ENCODE measurements at regions not wholly inside any gene's neighbourhood (a gene's known extent, or its start where the extent isn't known, plus 50 kb on each side); places are given as distances from the start of the nearest gene placed in this dataset.
"Not testable (repeated sequence)": the region's sequence is repeated elsewhere in the genome, so short reads cannot be mapped to it uniquely, and the experiment has no call there.

DNA sequence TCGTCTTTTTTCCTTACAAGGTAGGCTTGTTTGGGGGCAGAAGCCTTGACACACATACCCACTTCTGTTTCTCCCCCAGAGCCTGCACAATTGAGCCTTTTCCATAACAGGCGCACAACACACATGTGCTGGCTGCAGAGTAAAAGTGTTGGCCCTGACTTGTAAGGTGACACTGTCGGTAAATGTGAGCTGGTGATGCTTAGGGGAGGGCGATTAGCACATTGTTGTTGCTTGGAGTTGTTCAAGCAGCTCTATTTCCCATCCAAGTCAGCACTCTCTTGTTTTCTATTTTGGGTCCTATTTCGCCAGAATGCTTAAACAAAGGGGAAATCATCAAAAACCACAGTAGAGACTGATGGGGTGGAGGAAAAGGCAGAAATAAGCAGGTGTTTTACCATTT, 51.9 kb upstream of the PTPRJ start:
- no peak overlapping the region for H3K4me3 Mint-ChIP-seq
- DNase-seq = no peak
- H3K9me3 Mint-ChIP-seq = no peaks in the 10 kb centered on the region
- no peaks in the 10 kb centered on the region for H3K27me3 Mint-ChIP-seq
- H3K4me1 Mint-ChIP-seq = peaks cover 18% of the 10 kb centered on the region
- H3K36me3 Mint-ChIP-seq (ENCODE audit: low read depth) = no peaks in the 10 kb centered on the region
- H3K27ac Mint-ChIP-seq = peak overlapping the region; percentile 4
- intact Hi-C loops (cut with micrococcal nuclease) = no loop called here

GRCh38 chr11:47924184-47924691, 56.1 kb upstream of the PTPRJ start:
- intact Hi-C loops (cut with micrococcal nuclease) = no loop called here
- no peak for DNase-seq
- no peaks in the 10 kb centered on the region for H3K36me3 Mint-ChIP-seq (ENCODE audit: low read depth)
- H3K4me3 Mint-ChIP-seq = peak overlapping the region; percentile 24
- peak overlapping the region; percentile 77 for H3K27ac Mint-ChIP-seq
- peaks cover 39% of the 10 kb centered on the region for H3K4me1 Mint-ChIP-seq
- H3K9me3 Mint-ChIP-seq = peaks cover 3% of the 10 kb centered on the region
- no peaks in the 10 kb centered on the region for H3K27me3 Mint-ChIP-seq

DNA sequence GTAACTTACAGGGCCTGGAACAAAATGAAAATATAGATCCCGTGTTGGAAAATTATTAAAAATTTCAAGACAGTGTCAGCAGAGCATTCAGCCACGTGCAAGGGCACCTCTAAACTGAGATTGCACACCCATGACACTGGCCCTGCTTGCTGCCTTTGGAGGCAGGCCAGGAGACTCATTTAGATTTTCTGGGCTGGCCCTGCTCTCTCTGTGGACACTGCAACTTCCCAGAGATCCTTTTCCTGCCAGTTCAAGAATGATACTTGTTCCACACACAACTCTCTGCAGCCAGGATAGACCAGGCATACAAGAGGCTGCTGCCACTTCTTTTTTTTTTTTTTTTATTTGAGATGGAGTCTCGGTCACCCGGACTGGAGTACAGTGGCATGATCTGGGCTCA, 56.7 kb upstream of the PTPRJ start:
- Mint-ChIP-seq H3K27ac (no peak overlapping the region), H3K4me1 (peaks cover 43% of the 10 kb centered on the region), H3K36me3 (ENCODE audit: low read depth) (no peaks in the 10 kb centered on the region), H3K4me3 (no peak overlapping the region), H3K9me3 (peaks cover 3% of the 10 kb centered on the region), H3K27me3 (no peaks in the 10 kb centered on the region)
- intact Hi-C loops (cut with micrococcal nuclease) = no loop called here
- DNase-seq = no peak

- intact Hi-C loops (cut with micrococcal nuclease); H3K36me3 Mint-ChIP-seq (ENCODE audit: low read depth): not testable (repeated sequence)
- H3K27ac Mint-ChIP-seq = peak overlapping the region; percentile 15
These were observed 59.2 kb upstream of the PTPRJ start for GRCh38 chr11:47921080-47921555.

GRCh38 chr11:47918882-47919495, 61.4 kb upstream of the PTPRJ start:
- Mint-ChIP-seq H3K36me3 (ENCODE audit: low read depth) (no peaks in the 10 kb centered on the region), H3K9me3 (peaks cover 3% of the 10 kb centered on the region), H3K27me3 (no peaks in the 10 kb centered on the region), H3K27ac (no peak overlapping the region), H3K4me3 (no peak overlapping the region), H3K4me1 (peaks cover 44% of the 10 kb centered on the region)
- DNase-seq = no peak
- intact Hi-C loops (cut with micrococcal nuclease) = loop anchor here (5.0 kb wide), 1 partner anchor 57 kb away; no protein-coding TSS in a partner anchor

More at GRCh38 chr11:47921080-47921555, 59.2 kb upstream of the PTPRJ start:
- H3K27me3 Mint-ChIP-seq, DNase-seq, H3K9me3 Mint-ChIP-seq: not testable (repeated sequence)
- H3K4me3 Mint-ChIP-seq = peak overlapping the region; percentile 46
- H3K4me1 Mint-ChIP-seq = peaks cover 42% of the 10 kb centered on the region

GRCh38 chr11:47918370-47918690, 62.0 kb upstream of the PTPRJ start:
- intact Hi-C loops (cut with micrococcal nuclease) = loop anchor here (5.0 kb wide), 1 partner anchor 56 kb away; no protein-coding TSS in a partner anchor
- Mint-ChIP-seq H3K9me3 (peaks cover 3% of the 10 kb centered on the region), H3K4me3 (no peak overlapping the region), H3K27me3 (no peaks in the 10 kb centered on the region), H3K27ac (no peak overlapping the region), H3K36me3 (ENCODE audit: low read depth) (no peaks in the 10 kb centered on the region), H3K4me1 (peaks cover 43% of the 10 kb centered on the region)
- DNase-seq = no peak

DNA sequence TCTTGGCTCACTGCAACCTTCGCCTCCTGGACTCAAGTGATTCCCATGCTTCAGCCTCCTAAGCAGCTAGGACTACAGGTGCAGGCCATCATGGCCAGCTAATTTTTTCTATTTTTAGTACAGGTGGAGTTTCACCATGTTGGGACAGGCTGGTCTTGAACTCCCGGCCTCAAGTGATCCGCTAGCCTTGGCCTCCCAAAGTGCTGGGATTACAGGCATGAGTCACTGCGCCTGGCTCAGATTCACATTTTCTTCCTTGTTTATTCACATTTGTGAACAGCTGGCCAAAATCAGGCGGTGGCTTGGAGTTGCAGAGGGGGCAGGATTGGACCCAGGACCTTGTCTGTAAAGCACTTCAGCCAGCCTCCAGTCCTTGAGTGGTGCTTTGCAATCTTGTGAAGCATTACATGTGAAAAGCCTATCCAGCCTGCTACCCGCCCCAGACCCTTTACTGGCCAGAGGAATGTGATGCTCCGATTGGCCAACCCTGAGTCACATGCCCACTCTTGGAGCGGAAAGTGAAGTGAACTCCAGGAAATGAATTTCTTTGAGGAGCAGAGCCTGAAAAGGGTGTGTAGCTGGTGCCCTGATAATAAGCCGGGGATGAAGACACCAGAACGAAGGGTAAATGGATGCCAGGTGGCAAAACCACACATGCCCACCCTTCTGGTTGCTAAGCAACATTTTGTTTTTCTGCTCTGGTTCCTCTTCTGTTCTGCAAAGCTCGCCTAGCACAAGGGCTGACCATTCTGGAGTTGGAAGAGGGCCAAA, 62.6 kb upstream of the PTPRJ start:
- no peak overlapping the region for H3K4me3 Mint-ChIP-seq
- peak overlapping the region; percentile 58 for H3K27ac Mint-ChIP-seq
- intact Hi-C loops (cut with micrococcal nuclease) = loop anchor here (5.0 kb wide), 1 partner anchor 55 kb away; no protein-coding TSS in a partner anchor
- no peaks in the 10 kb centered on the region for H3K36me3 Mint-ChIP-seq (ENCODE audit: low read depth)
- peaks cover 43% of the 10 kb centered on the region for H3K4me1 Mint-ChIP-seq
- peaks cover 3% of the 10 kb centered on the region for H3K9me3 Mint-ChIP-seq
- DNase-seq = no peak
- no peaks in the 10 kb centered on the region for H3K27me3 Mint-ChIP-seq

- H3K27me3 Mint-ChIP-seq = peaks cover 1% of the 10 kb centered on the region
- intact Hi-C loops (cut with micrococcal nuclease) = loop anchor here (5.0 kb wide), 1 partner anchor 54 kb away; no protein-coding TSS in a partner anchor
- DNase-seq = no peak
- H3K9me3 Mint-ChIP-seq = peaks cover 3% of the 10 kb centered on the region
- peak overlapping the region; percentile 11 for H3K27ac Mint-ChIP-seq
- H3K36me3 Mint-ChIP-seq (ENCODE audit: low read depth) = no peaks in the 10 kb centered on the region
- peaks cover 43% of the 10 kb centered on the region for H3K4me1 Mint-ChIP-seq
- H3K4me3 Mint-ChIP-seq = no peak overlapping the region
These were observed 64.0 kb upstream of the PTPRJ start for GRCh38 chr11:47916361-47916841.

GRCh38 chr11:47915783-47916182, 64.6 kb upstream of the PTPRJ start:
- intact Hi-C loops (cut with micrococcal nuclease) = loop anchor here (5.0 kb wide), 1 partner anchor 53 kb away; no protein-coding TSS in a partner anchor
- Mint-ChIP-seq H3K4me1 (peaks cover 38% of the 10 kb centered on the region), H3K36me3 (ENCODE audit: low read depth) (no peaks in the 10 kb centered on the region), H3K27me3 (peaks cover 3% of the 10 kb centered on the region), H3K9me3 (no peaks in the 10 kb centered on the region), H3K27ac (no peak overlapping the region), H3K4me3 (peak overlapping the region; percentile 23)
- no peak for DNase-seq

- Mint-ChIP-seq H3K27ac (no peak overlapping the region), H3K4me3 (peak overlapping the region; percentile 23), H3K27me3 (peaks cover 3% of the 10 kb centered on the region), H3K36me3 (ENCODE audit: low read depth) (no peaks in the 10 kb centered on the region), H3K9me3 (no peaks in the 10 kb centered on the region), H3K4me1 (peaks cover 34% of the 10 kb centered on the region)
- intact Hi-C loops (cut with micrococcal nuclease) = loop anchor here (5.0 kb wide), 1 partner anchor 53 kb away; no protein-coding TSS in a partner anchor
- DNase-seq = peak; percentile 71
These were observed 65.0 kb upstream of the PTPRJ start for GRCh38 chr11:47915374-47915773.

- Mint-ChIP-seq H3K4me3 (no peak overlapping the region), H3K4me1 (peaks cover 29% of the 10 kb centered on the region), H3K36me3 (ENCODE audit: low read depth) (no peaks in the 10 kb centered on the region), H3K27ac (no peak overlapping the region), H3K9me3 (no peaks in the 10 kb centered on the region), H3K27me3 (peaks cover 3% of the 10 kb centered on the region)
- no peak for DNase-seq
- intact Hi-C loops (cut with micrococcal nuclease) = loop anchor here (5.0 kb wide), 1 partner anchor 52 kb away; no protein-coding TSS in a partner anchor
These were observed 65.6 kb upstream of the PTPRJ start for GRCh38 chr11:47914743-47915142.

DNA sequence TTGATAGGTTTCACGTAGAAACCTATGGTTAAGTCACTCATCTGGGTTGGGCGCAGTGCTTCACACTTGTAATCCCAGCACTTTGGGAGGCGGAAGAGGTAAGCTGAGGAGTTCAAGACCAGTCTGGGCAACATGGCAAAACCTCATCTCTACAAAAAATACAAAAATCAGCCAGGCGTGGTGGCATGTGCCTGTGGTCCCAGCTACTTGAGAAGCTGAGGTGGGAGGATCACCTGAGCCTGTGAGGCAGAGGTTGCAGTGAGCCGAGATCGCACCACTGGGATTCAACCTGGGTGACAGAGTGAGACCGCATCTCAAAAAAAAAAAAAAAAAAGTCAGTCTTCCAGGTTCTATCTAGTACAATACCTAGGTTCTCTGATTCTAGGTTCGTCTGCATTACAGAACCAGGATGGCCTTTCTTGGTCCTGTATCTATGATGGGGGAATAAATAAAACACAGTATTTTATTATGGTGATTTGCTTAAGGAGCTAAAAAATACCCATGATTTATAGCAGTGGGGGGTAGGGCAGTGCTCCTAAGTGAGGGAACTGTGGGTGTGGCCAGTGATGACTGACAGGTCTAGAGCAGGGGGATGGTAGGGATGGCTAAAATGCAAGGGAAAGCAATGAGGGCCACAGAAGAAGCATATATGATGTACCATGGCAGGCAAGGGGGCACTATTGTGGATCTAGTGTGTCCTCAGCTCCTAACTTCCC, 65.5 kb upstream of the NUP160 start:
- no peak for DNase-seq
- Mint-ChIP-seq H3K27me3 (peaks cover 3% of the 10 kb centered on the region), H3K4me1 (peaks cover 19% of the 10 kb centered on the region), H3K36me3 (ENCODE audit: low read depth) (no peaks in the 10 kb centered on the region), H3K9me3 (no peaks in the 10 kb centered on the region), H3K4me3 (no peak overlapping the region), H3K27ac (no peak overlapping the region)
- intact Hi-C loops (cut with micrococcal nuclease) = no loop called here

DNA sequence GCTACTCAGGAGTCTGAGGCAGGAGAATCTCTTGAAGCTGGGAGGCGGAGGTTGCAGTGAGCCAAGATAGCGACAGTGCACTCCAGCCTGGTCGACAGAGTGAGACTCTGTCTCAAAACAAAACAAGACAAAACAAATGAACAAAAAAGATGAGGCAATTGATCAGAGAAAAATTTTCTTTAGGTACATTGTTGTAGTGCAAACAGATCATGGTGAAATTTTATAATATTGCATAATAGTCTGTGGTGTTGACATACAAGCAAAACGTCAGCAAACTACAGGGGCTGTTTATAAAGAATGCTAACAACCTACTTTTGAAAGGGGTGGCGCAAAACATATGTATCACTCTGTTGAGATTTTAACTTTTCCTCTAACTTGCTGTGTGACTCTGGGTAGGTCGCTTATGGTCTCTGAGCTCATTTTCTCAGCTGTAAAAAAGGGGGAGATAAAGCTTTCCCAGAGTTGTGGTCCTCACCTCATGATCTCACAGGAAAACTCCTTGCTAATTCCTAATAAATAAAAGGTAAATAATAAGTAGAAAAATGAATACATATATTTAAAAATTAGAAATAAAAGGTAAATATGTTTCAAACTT, 64.8 kb upstream of the NUP160 start:
- no peak overlapping the region for H3K4me3 Mint-ChIP-seq
- H3K4me1 Mint-ChIP-seq = peaks cover 19% of the 10 kb centered on the region
- no peaks in the 10 kb centered on the region for H3K9me3 Mint-ChIP-seq
- no peak for DNase-seq
- H3K36me3 Mint-ChIP-seq (ENCODE audit: low read depth) = no peaks in the 10 kb centered on the region
- H3K27me3 Mint-ChIP-seq = peaks cover 3% of the 10 kb centered on the region
- intact Hi-C loops (cut with micrococcal nuclease) = no loop called here
- no peak overlapping the region for H3K27ac Mint-ChIP-seq
